Right hindlimb (tissue), 1 donor: ENCODE measurements at regions not wholly inside any gene's neighbourhood (a gene's known extent, or its start where the extent isn't known, plus 50 kb on each side); places are given as distances from the start of the nearest gene placed in this dataset.
"Not testable (repeated sequence)": the region's sequence is repeated elsewhere in the genome, so short reads cannot be mapped to it uniquely, and the experiment has no call there.

Experiments
- DNase-seq: peaks from one replicate; pipeline ENCODE4 v3.0.0-alpha.2; 2018

DNA sequence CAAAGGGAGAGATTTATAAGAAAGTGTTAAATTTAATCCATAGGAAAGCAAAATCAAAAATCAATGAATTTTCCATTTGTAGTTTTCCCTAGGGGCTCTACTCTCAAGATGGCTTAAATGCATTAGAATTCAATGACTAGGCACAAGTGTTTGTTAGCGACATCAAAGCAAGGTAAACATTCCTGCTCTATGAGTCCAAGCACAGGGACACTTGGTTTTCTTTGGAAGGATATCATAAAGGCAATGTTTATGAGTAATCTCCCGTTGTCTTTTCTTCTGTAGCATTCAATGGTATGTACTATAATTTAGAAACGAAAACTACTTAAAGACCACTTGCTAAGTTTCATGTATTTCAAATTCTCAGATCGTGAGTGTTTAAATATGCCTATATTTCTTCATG lies 54.8 kb upstream of the ZNF717 start:
- not testable (repeated sequence) for DNase-seq

DNA sequence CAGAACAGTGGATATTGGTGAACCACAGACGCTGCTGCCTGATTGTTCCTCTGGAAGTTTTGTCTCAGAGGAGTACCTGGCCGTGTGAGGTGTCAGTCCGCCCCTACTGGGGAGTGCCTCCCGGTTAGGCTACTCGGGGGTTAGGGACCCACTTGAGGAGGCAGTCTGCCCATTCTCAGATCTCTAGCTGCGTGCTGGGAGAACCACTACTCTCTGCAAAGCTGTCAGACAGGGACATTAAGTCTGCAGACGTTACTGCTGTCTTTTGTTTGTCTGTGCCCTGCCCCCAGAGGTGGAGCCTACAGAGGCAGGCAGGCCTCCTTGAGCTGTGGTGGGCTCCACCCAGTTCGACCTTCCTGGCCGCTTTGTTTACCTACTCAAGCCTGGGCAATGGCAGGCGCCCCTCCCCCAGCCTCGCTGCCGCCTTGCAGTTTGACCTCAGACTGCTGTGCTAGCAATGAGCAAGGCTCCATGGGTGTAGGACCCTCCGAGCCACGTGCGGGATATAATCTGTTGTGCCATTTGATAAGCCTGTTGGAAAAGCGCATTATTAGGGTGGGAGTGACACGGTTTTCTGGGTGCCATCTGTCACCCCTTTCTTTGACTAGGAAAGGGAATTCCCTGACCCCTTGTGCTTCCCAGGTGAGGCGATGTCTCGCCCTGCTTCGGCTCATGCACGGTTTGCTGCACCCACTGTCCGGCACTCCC lies 65.1 kb upstream of the ZNF717 start:
- not testable (repeated sequence) for DNase-seq

DNA sequence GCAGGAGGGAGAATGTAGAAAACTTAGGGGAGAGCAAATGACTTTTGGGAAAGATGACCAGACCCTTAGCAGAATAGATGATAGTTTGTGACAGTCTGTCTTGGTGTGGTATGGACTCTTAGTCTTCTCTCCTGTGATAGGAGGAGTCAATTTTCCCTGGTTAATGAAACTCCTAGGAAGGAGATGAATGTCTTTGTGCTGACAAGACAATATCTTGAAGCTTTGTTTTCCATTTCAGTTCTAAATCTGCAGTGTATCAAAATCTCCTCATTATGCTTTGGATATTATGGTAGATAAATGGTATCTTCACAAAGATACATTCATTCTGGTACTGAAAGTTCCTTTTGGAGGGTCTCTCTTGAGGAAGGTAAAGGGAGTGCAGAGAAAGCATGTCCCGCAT lies 77.8 kb upstream of the ZNF717 start:
- DNase-seq: no peak

DNA sequence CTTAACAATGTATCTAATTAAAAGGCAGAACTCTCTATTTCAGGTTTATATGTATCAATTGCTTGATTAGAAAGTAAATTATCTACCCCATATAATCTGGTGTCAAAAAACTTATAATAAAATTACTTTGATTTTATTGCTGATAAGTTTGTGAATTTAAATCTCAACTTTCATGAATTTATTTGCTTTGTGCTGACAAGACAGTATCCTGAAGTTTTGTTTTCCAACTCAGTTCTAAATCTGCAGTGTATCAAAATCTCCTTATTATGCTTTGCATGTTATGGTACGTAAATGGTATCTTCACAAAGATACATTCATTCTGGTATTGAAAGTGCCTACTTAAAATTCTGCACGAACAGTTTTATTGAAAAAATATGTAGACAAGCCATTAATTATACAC lies 78.5 kb upstream of the ZNF717 start:
- no peak for DNase-seq

DNA sequence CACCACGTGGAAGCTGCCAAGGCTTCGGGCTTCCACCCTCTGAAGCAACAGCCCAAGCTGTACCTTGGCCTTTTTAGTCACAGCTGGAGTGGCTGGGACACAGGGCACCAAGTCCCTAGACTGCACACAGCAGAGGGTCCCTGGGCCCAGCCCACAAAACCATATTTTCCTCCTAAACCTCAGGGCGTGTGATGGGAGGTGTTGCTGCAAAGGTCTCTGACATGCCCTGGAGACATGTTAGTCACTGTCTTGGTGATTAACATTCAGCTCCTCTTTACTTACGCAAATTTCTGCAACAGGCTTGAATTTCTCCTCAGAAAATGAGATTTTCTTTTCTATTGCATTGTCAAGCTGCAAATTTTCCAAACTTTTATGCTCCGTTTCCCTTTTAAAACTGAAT lies 98.4 kb upstream of the ZNF717 start:
- DNase-seq: not testable (repeated sequence)

DNA sequence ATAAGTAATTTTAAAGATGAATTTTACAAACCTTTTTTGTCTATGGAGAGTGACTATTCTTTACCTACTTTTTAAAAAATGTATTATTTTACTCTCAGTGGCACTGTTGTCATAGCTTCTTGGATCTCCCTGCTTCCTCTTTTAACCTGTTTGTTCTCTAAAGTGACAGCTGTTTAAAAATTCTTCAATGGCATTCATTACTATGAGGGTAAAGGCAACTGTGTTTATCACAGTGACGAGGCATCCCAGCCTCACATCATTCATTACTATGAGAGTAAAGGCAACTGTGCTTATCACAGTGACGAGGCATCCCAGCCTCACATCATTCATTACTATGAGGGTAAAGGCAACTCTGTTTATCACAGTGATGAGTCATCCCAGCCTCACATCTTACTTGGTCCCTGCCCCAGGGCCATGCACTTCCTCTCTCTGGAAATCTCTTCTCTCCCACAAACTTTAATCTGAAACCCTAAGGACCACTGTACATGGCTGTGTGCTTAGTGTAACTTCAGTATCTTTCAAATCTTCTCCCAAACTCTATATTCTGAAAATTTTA lies 101.7 kb upstream of the ZNF717 start:
- DNase-seq: no peak

DNA sequence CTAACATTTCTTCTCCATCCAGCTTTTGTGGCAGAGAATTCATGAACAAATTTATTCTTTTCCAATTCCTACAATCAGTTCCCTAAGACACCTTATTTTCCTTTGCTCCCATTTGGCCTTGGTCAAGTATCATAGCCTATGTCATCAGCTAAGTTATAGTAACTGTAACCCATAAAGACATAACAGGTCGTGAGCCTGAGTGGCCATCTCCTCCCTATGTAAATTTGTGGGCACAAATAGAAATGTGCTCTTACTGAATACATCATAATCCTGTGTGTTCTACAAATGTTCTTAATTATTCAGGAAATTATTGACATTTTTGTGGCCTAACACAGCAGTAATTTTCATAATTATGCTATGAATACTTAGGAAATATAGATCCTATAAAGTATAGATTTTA lies 108.9 kb upstream of the ZNF717 start:
- DNase-seq: no peak

DNA sequence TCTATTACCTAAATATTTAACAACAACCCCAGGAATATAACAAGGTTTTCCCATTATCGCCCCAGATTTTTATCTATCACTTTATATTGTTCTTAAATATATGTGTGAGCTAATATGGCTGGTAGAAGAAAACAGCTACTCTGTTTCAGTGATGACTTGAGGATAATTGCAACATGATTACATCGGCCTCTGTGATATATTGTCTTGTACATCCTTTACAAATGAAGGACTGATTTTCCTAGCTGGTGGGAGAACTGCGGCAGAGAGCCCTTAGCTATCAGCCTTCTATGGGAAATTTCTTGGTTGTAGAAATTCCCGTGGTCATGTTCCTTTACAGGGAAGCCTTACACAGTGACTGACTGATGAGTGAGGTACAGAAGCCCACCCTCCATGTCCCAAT lies 110.9 kb upstream of the ZNF717 start:
- no peak for DNase-seq

DNA sequence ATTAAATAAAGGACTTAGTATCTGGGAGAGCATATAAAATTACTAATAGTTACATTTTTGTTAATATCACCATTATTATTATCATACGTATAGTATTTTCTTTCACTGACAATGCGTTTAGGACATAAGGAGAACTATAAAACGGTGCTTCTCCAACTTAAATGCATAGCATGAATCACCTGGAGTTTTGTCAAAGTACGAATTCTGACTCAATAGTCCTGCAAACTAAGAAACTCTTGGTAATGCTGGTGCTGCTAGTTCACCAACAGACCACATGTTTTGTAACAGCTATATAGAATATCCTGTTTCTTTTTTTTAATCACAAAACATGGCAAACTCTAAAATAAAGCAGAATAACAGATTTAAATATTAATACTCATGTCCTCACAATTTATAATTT lies 116.1 kb upstream of the ZNF717 start:
- not testable (repeated sequence) for DNase-seq

DNA sequence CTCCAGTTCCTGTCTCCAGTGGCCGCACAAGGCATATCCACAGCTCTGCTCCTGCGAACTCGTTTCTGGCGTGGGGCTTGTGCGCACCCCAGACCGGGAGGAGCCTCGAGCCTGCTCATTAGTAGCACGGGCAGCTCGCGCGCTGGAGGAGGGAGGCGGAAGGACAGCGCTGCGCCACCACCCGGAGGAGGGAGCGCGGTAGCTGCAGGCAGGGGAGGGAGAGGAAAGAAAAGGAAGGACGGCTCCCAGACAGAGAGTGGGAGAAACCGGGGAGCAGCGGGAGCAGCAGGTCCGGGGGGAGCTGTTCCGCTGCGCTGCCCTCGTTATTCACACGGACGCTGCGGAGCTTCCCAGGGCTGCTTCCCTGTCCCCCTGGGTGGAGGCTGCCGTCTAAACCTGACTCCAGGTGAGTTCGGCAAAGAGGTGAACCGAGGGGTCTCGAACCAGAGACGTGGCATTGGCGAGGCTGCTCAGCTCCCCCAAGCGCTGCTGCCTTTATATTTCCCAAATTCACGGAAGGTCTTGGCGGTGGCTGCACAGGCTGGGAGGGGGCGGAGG lies 121.3 kb upstream of the ZNF717 start:
- DNase-seq: peak; percentile 75

DNA sequence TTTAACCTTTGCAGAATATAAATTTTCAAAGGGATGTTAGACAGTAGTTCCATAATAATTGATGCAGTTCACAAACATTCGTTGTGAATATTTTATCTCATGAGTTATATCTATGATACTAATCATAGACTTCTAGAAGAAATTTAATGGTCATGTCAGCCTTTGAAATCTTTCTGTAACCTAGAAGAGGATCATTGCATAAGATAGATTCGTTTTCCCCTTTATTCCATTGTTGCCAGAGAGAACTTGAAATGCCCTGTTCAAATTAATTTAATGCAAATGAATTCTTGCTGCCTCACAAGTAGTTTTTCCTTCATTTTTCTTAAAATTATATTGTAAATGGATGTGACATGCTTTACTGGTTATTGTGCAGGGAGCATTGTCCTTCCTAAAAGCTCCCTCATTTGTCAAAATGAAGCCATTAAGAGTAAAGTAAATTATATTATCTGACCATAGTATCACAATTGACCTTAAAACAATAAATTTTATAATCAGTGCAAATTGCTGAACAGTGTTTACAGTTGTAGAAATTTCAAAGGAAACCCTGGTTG lies 128.5 kb upstream of the ZNF717 start:
- no peak for DNase-seq

DNA sequence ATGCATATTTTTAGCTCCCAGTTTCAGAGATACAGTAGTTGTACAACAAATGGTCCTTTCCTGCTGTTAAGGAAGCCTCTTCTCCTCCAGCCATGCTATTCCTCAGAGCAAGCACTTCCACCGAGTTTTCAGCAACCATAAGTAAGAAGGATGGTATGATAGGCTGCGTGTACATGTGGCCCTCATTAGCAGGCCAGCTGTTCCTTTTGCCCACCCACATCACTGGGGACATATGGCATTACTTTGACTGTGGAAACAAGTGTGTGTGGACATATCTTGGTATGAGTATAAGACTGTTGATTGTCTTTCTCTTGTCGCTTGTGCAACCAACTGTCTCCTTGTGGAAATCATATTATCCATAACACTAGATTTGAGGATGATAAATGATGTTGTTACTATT lies 129.4 kb upstream of the ZNF717 start:
- not testable (repeated sequence) for DNase-seq

DNA sequence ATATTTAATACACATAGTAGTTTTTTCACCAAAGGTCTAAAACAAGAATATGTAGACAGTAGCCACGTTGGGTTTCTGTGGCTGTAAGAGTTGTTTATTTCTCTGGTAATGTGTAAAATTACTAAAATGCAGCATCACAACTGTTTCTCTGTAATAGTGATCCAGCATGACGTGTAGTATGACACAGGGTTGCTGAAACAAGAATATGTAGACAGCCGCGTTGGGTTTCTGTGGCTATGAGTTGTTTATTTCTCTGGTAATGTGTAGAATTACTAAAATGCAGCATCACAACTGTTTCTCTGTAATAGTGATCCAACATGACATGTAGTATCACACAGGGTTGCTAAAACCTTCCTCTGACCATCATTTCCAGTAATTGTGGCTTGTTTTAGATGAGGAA lies 153.6 kb upstream of the ZNF717 start:
- DNase-seq: no peak

DNA sequence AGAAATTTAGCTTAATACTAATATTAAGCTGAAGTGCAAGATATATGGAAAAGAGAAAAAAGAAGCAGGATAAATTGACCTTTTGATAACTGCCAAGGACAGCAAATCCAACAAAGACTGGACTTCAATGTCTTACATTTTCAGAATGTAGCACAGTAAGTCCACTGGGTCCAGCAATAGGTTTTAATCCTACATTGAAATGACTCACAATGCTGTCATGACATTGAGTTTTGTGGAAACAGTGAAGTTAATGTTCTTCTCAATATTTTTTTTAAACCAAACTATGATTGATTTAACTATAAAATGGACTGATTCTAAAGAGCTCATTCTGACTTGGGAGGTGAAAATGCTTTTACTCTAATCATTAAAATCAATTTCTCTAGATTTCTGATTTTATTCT lies 166.6 kb upstream of the ZNF717 start:
- DNase-seq: no peak

DNA sequence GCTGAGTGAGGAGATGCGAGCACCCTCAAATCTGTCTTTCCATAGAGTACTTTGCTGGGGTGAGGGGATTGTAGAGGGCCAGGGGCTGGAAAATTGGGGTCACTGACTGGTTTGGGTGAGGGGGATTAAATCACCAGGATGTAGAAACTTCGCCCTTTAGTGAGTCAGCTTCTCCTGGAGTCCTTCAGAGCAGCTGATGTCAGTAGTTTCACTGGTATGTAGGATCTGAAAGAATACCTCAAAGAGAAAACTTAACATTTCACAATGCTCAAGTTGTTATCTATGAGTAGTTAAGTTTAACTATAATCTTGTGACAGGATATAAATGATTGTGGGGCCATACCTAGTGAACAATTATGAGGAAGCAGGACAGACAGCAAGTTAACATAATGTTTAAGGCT lies 174.7 kb upstream of the ZNF717 start:
- not testable (repeated sequence) for DNase-seq

DNA sequence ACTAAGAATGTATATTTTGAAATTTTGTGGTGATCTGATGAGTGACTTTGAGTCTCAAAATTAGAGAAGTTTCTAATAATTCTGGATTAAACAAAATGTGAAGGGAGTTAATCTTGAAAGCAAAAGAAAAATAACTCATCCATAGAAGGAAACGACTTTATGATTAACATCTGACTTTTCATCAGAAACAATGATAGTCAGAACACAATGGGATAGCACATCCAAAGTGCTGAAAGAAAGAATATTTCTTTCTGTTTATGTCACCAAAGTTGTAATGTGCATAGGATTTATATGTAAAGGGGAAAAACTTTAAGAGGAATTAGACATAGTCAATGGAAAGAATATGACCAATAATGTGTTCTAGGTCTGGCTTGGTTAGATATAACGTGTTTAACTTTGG lies 176.7 kb upstream of the ZNF717 start:
- DNase-seq: not testable (repeated sequence)

DNA sequence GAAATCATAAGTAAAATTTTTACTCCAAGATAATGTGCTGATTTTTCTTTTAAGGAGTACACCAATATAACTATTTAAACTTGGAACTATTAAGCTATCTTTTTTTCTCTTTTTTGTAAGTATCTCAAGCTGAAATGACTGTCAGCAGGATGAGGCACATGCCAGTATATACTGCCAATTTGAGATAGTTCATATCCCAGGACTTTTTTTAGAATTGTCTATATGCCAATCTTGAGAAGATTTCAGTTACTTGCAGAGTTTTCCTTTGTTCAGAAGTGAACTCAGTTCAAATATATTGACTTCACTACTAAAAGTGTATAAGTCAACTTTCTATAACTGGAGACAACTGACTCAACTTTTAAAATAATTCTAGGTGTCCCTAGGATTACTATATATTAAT lies 181.7 kb upstream of the ZNF717 start:
- no peak for DNase-seq

DNA sequence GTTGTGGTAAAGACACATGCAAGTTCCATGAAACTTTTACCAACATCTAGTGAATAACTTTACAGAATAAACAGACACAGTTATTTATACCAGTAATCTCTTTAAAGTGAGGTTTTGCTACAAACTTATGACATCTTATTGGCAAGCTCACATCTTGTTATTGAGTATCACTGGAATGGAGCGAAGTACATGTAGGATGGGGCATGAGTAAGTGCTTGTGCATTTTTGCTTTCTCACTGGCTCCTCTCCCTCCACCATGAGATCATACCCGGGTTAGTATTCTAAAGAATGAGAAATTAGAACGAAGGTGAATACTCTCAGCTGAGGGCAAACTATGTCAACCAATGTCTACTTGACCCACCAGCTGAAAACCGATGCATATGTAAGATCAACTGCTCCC lies 193.3 kb upstream of the ZNF717 start:
- DNase-seq: no peak

DNA sequence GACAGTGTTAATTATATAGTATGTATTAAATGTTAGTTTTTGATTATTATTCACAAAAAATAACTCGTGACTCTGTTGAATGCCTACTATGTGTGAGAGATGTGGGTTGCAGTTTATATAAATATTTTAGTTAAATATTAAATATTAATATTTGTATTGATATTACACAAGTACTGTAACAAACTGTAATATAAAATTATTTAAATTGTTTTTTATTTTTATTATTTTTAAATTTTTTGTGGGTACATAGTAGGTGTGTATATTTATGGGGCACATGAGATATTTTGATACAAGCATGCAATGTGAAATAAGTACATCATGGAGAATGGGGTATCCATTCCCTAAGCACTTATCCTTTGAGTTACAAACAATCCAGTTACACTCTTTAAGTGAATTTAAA lies 196.1 kb upstream of the ZNF717 start:
- DNase-seq: no peak

DNA sequence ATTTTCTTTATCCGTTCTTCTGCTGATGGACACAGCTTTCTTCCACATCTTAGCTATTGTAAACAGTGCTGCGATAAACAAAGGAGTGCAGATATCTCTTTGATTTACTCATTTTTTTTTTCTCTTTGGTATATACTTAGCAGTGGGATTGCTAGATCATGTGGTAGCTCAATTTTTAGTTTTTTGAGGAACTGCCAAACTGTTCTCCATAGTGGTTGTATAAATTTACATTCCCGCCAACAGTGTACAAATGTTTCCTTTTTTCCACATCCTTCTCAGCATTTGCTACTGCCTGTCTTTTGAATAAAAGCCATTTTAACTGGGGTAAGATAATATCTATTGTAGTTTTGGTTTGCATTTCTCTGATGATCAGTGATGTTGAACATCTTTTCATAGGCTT lies 196.8 kb upstream of the ZNF717 start:
- no peak for DNase-seq

DNA sequence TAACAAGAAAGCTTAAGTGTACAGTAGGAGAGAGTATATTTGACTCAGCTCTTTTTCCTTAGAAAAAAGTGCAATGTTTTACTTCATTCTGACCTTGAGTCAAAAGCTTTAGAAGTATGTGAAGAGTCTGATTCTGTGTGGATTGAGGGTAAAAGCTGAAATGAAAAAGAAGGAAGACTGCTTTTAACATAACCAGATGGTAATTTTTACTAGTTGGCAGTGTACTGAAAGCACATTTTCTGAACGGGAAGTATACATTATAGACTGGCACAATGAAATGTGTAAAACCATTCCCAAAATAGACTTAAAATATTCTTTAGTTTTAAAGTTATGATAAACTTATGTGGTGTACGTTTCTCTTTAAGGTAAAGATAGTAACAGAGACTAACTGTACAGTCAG lies 197.8 kb upstream of the ZNF717 start:
- DNase-seq: no peak

DNA sequence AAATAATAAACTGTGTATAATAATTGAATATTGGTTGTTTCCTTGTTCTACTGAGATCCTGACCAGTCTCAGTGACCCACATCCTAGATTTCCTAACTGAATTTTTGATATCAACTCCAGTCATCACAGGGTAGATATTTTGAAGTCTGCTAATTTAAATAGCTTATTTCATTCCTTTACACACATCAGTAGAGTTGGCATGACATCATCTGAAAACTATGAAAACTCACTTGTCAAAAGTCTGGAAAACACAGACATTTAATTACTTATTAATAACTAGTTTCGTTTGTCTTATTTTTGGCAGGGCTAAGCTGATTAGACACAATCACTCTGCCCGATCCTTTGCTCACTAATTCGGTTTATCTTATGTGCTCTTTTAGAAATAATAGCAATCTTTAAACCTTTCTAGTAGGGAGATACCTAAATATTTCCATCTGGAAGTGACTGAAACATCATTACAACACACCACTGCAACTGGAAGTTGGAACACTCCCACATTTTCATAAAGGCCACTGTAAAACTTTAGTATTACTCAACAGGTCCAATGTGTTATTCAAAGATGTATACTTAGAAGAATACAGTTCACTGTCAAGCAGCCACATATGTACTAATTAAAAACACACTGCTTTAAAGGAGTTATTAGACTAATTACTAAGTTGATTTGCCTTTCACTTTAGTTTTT lies 198.4 kb upstream of the ZNF717 start:
- DNase-seq: no peak

DNA sequence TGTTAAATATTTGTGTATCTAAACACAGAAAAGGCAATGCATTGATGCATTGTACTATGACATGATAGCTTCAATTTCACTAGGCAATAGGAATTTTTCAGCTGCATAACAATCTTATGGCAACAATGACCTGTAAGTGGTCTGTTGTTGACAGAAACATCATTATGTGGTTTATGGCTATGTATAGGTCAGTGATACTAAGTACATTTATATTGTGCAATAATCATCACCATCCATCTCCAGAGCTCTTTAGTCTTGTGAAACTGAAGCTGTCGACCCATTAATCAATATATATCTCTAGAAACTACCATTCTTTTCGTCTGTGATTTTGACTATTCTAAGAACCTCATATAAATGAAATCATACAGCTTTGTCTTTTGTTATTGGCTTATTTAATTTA lies 200.1 kb upstream of the ZNF717 start:
- no peak for DNase-seq

DNA sequence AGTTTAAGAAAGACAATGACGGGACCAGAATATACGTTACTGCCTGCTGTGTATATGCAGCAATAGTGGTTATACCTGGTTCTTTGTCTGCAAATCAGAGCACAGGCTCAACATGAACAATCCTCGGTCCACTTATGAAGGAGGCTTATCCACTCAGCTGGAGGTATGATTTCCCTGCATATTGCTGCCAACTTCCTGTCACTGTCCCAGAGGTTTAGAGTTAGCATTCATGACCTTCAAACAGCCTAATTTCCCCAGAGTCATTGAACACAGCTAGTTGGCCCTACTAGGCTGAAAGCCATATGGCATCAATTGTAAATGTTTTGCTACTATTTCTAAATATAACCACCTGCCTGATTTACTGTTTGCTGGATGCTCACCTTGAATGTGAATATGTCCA lies 224.9 kb upstream of the ZNF717 start:
- no peak for DNase-seq
